ENCODE measurements at regions not wholly inside any gene's neighbourhood (a gene's known extent, or its start where the extent isn't known, plus 50 kb on each side); places are given as distances from the start of the nearest gene placed in this dataset.

DNA sequence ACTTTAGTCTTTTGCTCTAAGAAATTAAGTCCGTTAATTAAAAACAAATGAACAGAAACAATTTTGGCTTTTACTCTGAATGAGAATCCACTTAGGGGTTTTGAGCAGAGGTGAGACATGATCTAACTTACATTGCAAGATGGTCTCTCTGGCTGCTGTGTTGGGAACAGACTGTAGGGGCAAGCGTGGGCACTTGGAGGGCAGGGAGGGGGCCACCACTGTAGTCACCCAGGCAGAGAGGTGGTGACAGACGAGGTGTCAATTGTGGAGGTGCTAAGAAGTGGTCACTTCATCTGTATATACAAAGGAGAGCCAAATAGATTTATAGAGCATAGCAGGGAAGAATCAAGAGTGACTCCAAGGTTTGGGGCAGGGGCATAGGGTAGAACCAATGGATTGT lies 71.1 kb upstream of the IRF2BP2 start:
- no peaks in the 10 kb centered on the region for H4K20me1 ChIP-seq (ENCODE audit: insufficient read depth, low read length)
- H3K9me3 ChIP-seq (ENCODE audit: low read length), result peaks cover 6% of the 10 kb centered on the region; the same call in 1 of the 2 replicates
- H3K9ac ChIP-seq (ENCODE audit: low read length), result no peak overlapping the region
- no peak overlapping the region for H3K4me3 ChIP-seq (ENCODE audit: low read depth, low read length, poor library complexity, severe bottlenecking)
- no peaks in the 10 kb centered on the region for H3K9me2 ChIP-seq (ENCODE audit: low read depth, low read length)
- no peaks in the 10 kb centered on the region for H3K79me2 ChIP-seq (ENCODE audit: insufficient read depth, low read length)
- no peak overlapping the region for H3K4me2 ChIP-seq (ENCODE audit: low read length)
- H2AFZ ChIP-seq (ENCODE audit: low read length), result no peak overlapping the region
- H3K27ac ChIP-seq (ENCODE audit: low read depth, low read length, poor library complexity, severe bottlenecking), result no peak overlapping the region
- no peak for TF ChIP-seq EZH2 (IDR thresholded peaks at IDR 0.05; ENCODE audit: borderline replicate concordance, low read length)
- TF ChIP-seq, protein P1, sequence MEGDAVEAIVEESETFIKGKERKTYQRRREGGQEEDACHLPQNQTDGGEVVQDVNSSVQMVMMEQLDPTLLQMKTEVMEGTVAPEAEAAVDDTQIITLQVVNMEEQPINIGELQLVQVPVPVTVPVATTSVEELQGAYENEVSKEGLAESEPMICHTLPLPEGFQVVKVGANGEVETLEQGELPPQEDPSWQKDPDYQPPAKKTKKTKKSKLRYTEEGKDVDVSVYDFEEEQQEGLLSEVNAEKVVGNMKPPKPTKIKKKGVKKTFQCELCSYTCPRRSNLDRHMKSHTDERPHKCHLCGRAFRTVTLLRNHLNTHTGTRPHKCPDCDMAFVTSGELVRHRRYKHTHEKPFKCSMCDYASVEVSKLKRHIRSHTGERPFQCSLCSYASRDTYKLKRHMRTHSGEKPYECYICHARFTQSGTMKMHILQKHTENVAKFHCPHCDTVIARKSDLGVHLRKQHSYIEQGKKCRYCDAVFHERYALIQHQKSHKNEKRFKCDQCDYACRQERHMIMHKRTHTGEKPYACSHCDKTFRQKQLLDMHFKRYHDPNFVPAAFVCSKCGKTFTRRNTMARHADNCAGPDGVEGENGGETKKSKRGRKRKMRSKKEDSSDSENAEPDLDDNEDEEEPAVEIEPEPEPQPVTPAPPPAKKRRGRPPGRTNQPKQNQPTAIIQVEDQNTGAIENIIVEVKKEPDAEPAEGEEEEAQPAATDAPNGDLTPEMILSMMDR (IDR thresholded peaks at IDR 0.05; ENCODE audit: low read length), result no peak
- no peaks in the 10 kb centered on the region; the same call in 1 of the 2 replicates for H3K36me3 ChIP-seq (ENCODE audit: insufficient read depth, low read length)
- H3F3A ChIP-seq (ENCODE audit: insufficient read depth, low read length), result no peaks in the 10 kb centered on the region
- H3K4me1 ChIP-seq (ENCODE audit: insufficient read depth, low read length, severe bottlenecking), result peaks cover 14% of the 10 kb centered on the region
- 0 out of 2 replicates have a peak, but pooled peaks cover 3% of the 10 kb centered on the region for H3K27me3 ChIP-seq (ENCODE audit: insufficient read depth, low read length)

DNA sequence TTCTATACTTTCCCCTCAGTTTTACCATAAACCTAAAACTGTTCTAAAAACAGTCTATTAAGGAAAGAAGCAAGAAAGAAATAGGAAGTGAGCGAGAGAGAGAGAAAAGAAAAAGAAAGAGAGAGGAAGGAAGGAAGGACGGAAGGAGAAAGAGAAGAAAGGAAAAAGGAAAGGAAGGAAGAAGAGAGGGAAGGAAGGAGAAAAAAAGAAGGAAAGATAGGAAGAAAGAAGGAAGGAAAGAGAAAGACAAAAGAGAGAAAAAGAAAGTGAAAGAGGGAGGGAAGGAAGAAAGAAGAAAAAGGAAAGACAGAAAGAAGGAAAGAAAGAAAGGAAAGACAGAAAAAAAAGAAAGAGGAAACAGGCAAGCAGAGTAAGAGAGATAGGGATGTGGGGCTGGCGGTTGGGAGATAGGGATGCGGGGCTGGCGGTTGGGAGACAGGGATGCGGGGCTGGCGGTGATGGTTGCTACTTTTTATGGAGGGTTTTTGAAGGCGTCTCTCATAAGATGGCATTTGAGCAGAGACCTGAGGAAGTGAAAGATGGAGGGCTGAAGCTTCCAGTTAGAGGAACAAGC lies 70.4 kb upstream of the IRF2BP2 start:
- no peak overlapping the region for H3K4me2 ChIP-seq (ENCODE audit: low read length)
- no peak overlapping the region for H3K9ac ChIP-seq (ENCODE audit: low read length)
- peaks cover 4% of the 10 kb centered on the region; the same call in 1 of the 2 replicates for H3K9me3 ChIP-seq (ENCODE audit: low read length)
- H3K4me1 ChIP-seq (ENCODE audit: insufficient read depth, low read length, severe bottlenecking), result peaks cover 20% of the 10 kb centered on the region
- no peaks in the 10 kb centered on the region for H3K79me2 ChIP-seq (ENCODE audit: insufficient read depth, low read length)
- no peaks in the 10 kb centered on the region for H3F3A ChIP-seq (ENCODE audit: insufficient read depth, low read length)
- H3K4me3 ChIP-seq (ENCODE audit: low read depth, low read length, poor library complexity, severe bottlenecking), result no peak overlapping the region
- no peaks in the 10 kb centered on the region; the same call in 1 of the 2 replicates for H3K36me3 ChIP-seq (ENCODE audit: insufficient read depth, low read length)
- no peaks in the 10 kb centered on the region for H4K20me1 ChIP-seq (ENCODE audit: insufficient read depth, low read length)
- H3K27ac ChIP-seq (ENCODE audit: low read depth, low read length, poor library complexity, severe bottlenecking), result no peak overlapping the region
- H2AFZ ChIP-seq (ENCODE audit: low read length), result no peak overlapping the region
- 0 out of 2 replicates have a peak, but pooled peaks cover 3% of the 10 kb centered on the region for H3K27me3 ChIP-seq (ENCODE audit: insufficient read depth, low read length)
- H3K9me2 ChIP-seq (ENCODE audit: low read depth, low read length), result no peaks in the 10 kb centered on the region
- TF ChIP-seq EZH2 (IDR thresholded peaks at IDR 0.05; ENCODE audit: borderline replicate concordance, low read length), result no peak
- TF ChIP-seq, protein P1 (IDR thresholded peaks at IDR 0.05; ENCODE audit: low read length), result no peak

DNA sequence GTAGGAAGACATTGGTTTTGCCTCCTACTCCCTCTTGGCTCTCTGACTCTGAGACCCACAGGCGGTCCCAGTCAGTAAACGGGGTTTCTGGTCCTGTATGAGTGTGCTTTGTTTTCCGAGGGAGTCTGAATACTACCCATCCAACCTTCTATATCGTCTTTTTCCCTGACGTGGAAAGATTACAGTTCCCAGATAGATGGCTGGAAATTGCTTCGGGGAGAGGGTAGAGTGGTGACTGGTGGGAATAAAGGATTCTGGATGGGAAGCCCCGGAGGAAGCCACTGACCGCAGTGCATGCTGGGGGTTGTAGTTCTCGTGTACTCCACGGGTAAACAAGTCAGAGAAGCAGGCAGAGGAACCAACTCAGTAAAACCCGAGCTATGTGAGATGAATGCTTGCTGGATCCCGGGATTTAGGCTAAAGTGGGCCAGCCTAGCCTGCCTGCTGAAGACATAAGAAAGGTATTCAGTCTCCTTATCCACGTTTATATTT lies 66.2 kb upstream of the IRF2BP2 start:
- no peaks in the 10 kb centered on the region for H3K79me2 ChIP-seq (ENCODE audit: insufficient read depth, low read length)
- H3K9ac ChIP-seq (ENCODE audit: low read length), result peak overlapping the region; percentile 49
- H4K20me1 ChIP-seq (ENCODE audit: insufficient read depth, low read length), result no peaks in the 10 kb centered on the region
- H3F3A ChIP-seq (ENCODE audit: insufficient read depth, low read length), result no peaks in the 10 kb centered on the region
- no peaks in the 10 kb centered on the region for H3K9me2 ChIP-seq (ENCODE audit: low read depth, low read length)
- TF ChIP-seq, protein P1 (IDR thresholded peaks at IDR 0.05; ENCODE audit: low read length), result no peak
- no peak for TF ChIP-seq EZH2 (IDR thresholded peaks at IDR 0.05; ENCODE audit: borderline replicate concordance, low read length)
- H3K4me1 ChIP-seq (ENCODE audit: insufficient read depth, low read length, severe bottlenecking), result peaks cover 26% of the 10 kb centered on the region
- H3K27me3 ChIP-seq (ENCODE audit: insufficient read depth, low read length), result 0 out of 2 replicates have a peak, but pooled peaks cover 2% of the 10 kb centered on the region
- no peaks in the 10 kb centered on the region for H3K9me3 ChIP-seq (ENCODE audit: low read length)
- peak overlapping the region; percentile 78 for H3K4me2 ChIP-seq (ENCODE audit: low read length)
- H2AFZ ChIP-seq (ENCODE audit: low read length), result peak overlapping the region; percentile 24
- peak overlapping the region; percentile 60 for H3K4me3 ChIP-seq (ENCODE audit: low read depth, low read length, poor library complexity, severe bottlenecking)
- H3K27ac ChIP-seq (ENCODE audit: low read depth, low read length, poor library complexity, severe bottlenecking), result no peak overlapping the region
- no peaks in the 10 kb centered on the region for H3K36me3 ChIP-seq (ENCODE audit: insufficient read depth, low read length)
